Endothelial cell of umbilical vein (primary cell): ENCODE measurements at regions not wholly inside any gene's neighbourhood (a gene's known extent, or its start where the extent isn't known, plus 50 kb on each side); places are given as distances from the start of the nearest gene placed in this dataset.

Experiments
- BruUV-seq: library from RNA; stranded (reverse); fragments of 400-500 nt; replicated peaks from 2 replicates; lab custom pipeline; 2021; lab: Mats Ljungman, UMichigan
- CTCF ChIA-PET: fragments of 300-600, 350-600 bp; sonication (Branson Sonifier 250); formaldehyde crosslinking; loops from one replicate; lab custom pipeline; 2021; ENCODE audit warnings: antibody characterized with exemption, inconsistent platforms; lab: Charles Lee
- POLR2A ChIA-PET: fragments of 300-600, 350-600 bp; sonication (Branson Sonifier 250); formaldehyde crosslinking; loops from one replicate; lab custom pipeline; 2021; ENCODE audit warnings: antibody characterized with exemption, inconsistent platforms; lab: Charles Lee
- DNase-seq: peaks from one replicate; pipeline ENCODE4 v3.0.0-alpha.2; 2011; ENCODE audit warnings: low read depth, low spot score
- FAIRE-seq: peaks from 2 replicates; lab custom pipeline; 2011; peaks lifted over from hg19 to GRCh38; lab: Jason Lieb, UNC
- H2AFZ ChIP-seq: 2 replicates; pipeline ENCODE4 v1.6.0; 2012; ENCODE audit warnings: low read depth, low read length, control low read depth, inconsistent platforms
- H3K27ac ChIP-seq: 2 replicates; pipeline ENCODE4 v1.5.1; 2011; ENCODE audit warnings: low read depth, mild to moderate bottlenecking, control low read depth, low read length, moderate library complexity; ENCODE audit not compliant: insufficient read depth
- H3K27me3 ChIP-seq, 2 experiments: 2 replicates each; pipeline versions ENCODE4 v1.6.0 to v1.6.1; 2011; ENCODE audit warnings: low read length in 2 of 2, mixed read lengths in 1 of 2; ENCODE audit not compliant: control insufficient read depth in 2 of 2, insufficient read depth in 2 of 2
- H3K36me3 ChIP-seq, 2 experiments: 2 replicates in 1 of 2; 3 replicates in 1 of 2; pipeline ENCODE4 v1.5.1; 2011; ENCODE audit warnings: low read length in 2 of 2, mild to moderate bottlenecking in 1 of 2, moderate library complexity in 1 of 2; ENCODE audit not compliant: control insufficient read depth in 2 of 2, insufficient read depth in 2 of 2; ENCODE audit errors: extremely low read depth in 1 of 2
- H3K4me1 ChIP-seq: 3 replicates; pipeline ENCODE4 v1.5.1; 2011; ENCODE audit warnings: mild to moderate bottlenecking, low read length; ENCODE audit not compliant: control insufficient read depth, insufficient read depth; ENCODE audit errors: extremely low read depth
- H3K4me2 ChIP-seq: 2 replicates; pipeline ENCODE4 v1.6.1; 2011; ENCODE audit warnings: low read length, control low read depth, mixed read lengths; ENCODE audit not compliant: insufficient read depth
- H3K4me3 ChIP-seq, 3 experiments: fragments of 200-600 bp in 1 of 3; sonication (generic), shearing (Covaris generic) in 1 of 3; replicated peaks in 1 of 3; 2 replicates each; pipeline ENCODE4 v1.5.1; 2011 to 2016; ENCODE audit warnings: control low read depth in 3 of 3, low read length in 3 of 3, mild to moderate bottlenecking in 2 of 3, inconsistent platforms in 1 of 3, low read depth in 1 of 3, moderate library complexity in 1 of 3; ENCODE audit not compliant: insufficient read depth in 1 of 3
- H3K79me2 ChIP-seq: 2 replicates; pipeline ENCODE4 v1.6.0; 2012; ENCODE audit warnings: low read length, inconsistent platforms; ENCODE audit not compliant: control insufficient read depth, insufficient read depth
- H3K9ac ChIP-seq: replicated peaks from 2 replicates; pipeline ENCODE3; 2011; ENCODE audit warnings: low read length, control low read depth; ENCODE audit not compliant: insufficient read depth; ENCODE audit errors: extremely low read depth
- H3K9me1 ChIP-seq: replicated peaks from 3 replicates; pipeline ENCODE4 v1.6.0; 2011; ENCODE audit warnings: mild to moderate bottlenecking, low read length; ENCODE audit not compliant: control insufficient read depth, insufficient read depth; ENCODE audit errors: extremely low read depth
- H3K9me3 ChIP-seq: replicated peaks from 2 replicates; pipeline ENCODE4 v1.5.1; 2012; ENCODE audit warnings: low read length, inconsistent platforms; ENCODE audit not compliant: control insufficient read depth, insufficient read depth
- H4K20me1 ChIP-seq: replicated peaks from 2 replicates; pipeline ENCODE3; 2011; ENCODE audit warnings: mild to moderate bottlenecking, low read length; ENCODE audit not compliant: control insufficient read depth, insufficient read depth; ENCODE audit errors: extremely low read depth
- EZH2 ChIP-seq: IDR thresholded peaks from 2 replicates; pipeline ENCODE4 v1.6.1; 2012; ENCODE audit warnings: borderline replicate concordance, low read depth, mild to moderate bottlenecking, moderate library complexity, low read length, inconsistent platforms; ENCODE audit not compliant: severe bottlenecking
- FOS ChIP-seq: IDR thresholded peaks from 2 replicates; pipeline ENCODE4 v1.6.1; 2011; ENCODE audit warnings: mild to moderate bottlenecking, low read length, moderate library complexity, borderline replicate concordance; ENCODE audit not compliant: insufficient read depth
- GATA2 ChIP-seq: IDR thresholded peaks from 2 replicates; pipeline ENCODE4 v1.7.0; 2011; ENCODE audit warnings: low read depth, mild to moderate bottlenecking, moderate library complexity, mixed read lengths, low read length; ENCODE audit not compliant: insufficient read length, insufficient read depth
- JUN ChIP-seq: IDR thresholded peaks from 2 replicates; pipeline ENCODE4 v1.6.1; 2011; ENCODE audit warnings: borderline replicate concordance, low read depth; ENCODE audit not compliant: insufficient read length, insufficient read depth
- MYC ChIP-seq: IDR thresholded peaks from one replicate; pipeline ENCODE4 v1.6.1; 2011; ENCODE audit warnings: mild to moderate bottlenecking, low read depth, low read length
- POLR2A ChIP-seq: IDR thresholded peaks from 2 replicates; pipeline ENCODE4 v1.6.1; 2012; ENCODE audit warnings: low read depth, mild to moderate bottlenecking, control low read depth, low read length
- POLR2AphosphoS5 ChIP-seq: IDR thresholded peaks from 2 replicates; pipeline ENCODE4 v1.6.1; 2012; ENCODE audit warnings: low read depth, mild to moderate bottlenecking, control low read depth, low read length, moderate library complexity; ENCODE audit not compliant: insufficient read depth
- dilution Hi-C: fragments of 300-500 bp; cut with MboI; formaldehyde crosslinking; loops from one replicate; pipeline ENCODE4 v1.15.0; 2019; ENCODE audit warnings: low sequenced_read_pairs; ENCODE audit not compliant: extremely low pct_ligation_motif_present
- intact Hi-C: fragments of 100-400 bp; cut with micrococcal nuclease; formaldehyde crosslinking; loops from one replicate; pipeline ENCODE4 v1.10.0; 2022
- TF ChIP-seq, protein P1 (sequence below): IDR thresholded peaks from 2 replicates; pipeline ENCODE4 v1.6.1; 2011; ENCODE audit not compliant: insufficient read depth, insufficient read length
- TF ChIP-seq, protein P2 (sequence below), 2 donors: IDR thresholded peaks; 1 replicate in 1 of 2; 2 replicates in 1 of 2; pipeline ENCODE4 v1.5.1; 2011; ENCODE audit warnings: low read length in 2 of 2, mild to moderate bottlenecking in 2 of 2, moderate library complexity in 2 of 2, control low read depth in 1 of 2, inconsistent platforms in 1 of 2, low read depth in 1 of 2; ENCODE audit not compliant: insufficient read depth in 1 of 2; ENCODE audit errors: extremely low read depth in 1 of 2

DNA sequence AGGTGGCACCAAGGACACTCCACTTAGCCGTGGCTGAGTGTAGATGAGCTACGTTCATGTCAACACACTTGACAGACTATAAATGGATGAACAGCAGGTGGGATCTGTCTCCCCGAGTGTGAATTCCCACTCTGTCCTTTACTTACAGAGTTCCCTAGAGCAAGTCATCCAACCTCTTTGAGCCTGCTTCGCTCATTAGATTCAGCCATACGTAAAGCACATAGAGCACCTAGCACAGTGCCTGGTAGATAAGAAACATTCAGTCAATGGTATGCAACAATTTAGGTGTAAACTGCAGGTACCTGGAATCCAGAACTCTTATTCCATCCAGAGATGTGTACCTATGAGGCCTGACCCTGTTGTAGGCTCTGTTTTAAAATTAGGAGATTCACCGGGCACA, 227.8 kb upstream of the C16orf82 start:
- H3K9me1 ChIP-seq: no peaks in the 10 kb centered on the region
- H3K4me1 ChIP-seq: no peaks in the 10 kb centered on the region
- no peak overlapping the region for H3K4me2 ChIP-seq
- ChIA-PET POLR2A (no interaction called here), CTCF (no interaction called here)
- no peak overlapping the region for H3K4me3 ChIP-seq
- H3K27me3 ChIP-seq: no peaks in the 10 kb centered on the region
- FAIRE-seq (no peak), DNase-seq (no peak)
- H3K79me2 ChIP-seq: no peaks in the 10 kb centered on the region
- BruUV-seq: no TSS peak
- no peak overlapping the region for H3K9ac ChIP-seq
- no peak overlapping the region for H3K27ac ChIP-seq
- H4K20me1 ChIP-seq: no peaks in the 10 kb centered on the region
- peaks cover 2% of the 10 kb centered on the region for H3K9me3 ChIP-seq
- intact Hi-C loops: no loop called here
- dilution Hi-C loops: no loop called here
- H3K36me3 ChIP-seq: no peaks in the 10 kb centered on the region
- no peak for TF ChIP-seq JUN
- no peak for TF ChIP-seq MYC
- no peak for TF ChIP-seq POLR2AphosphoS5
- no peak for TF ChIP-seq EZH2
- TF ChIP-seq, protein P1, sequence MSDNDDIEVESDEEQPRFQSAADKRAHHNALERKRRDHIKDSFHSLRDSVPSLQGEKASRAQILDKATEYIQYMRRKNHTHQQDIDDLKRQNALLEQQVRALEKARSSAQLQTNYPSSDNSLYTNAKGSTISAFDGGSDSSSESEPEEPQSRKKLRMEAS: no peak
- TF ChIP-seq GATA2: no peak
- no peak for TF ChIP-seq FOS
- TF ChIP-seq POLR2A: no peak
- TF ChIP-seq, protein P2, sequence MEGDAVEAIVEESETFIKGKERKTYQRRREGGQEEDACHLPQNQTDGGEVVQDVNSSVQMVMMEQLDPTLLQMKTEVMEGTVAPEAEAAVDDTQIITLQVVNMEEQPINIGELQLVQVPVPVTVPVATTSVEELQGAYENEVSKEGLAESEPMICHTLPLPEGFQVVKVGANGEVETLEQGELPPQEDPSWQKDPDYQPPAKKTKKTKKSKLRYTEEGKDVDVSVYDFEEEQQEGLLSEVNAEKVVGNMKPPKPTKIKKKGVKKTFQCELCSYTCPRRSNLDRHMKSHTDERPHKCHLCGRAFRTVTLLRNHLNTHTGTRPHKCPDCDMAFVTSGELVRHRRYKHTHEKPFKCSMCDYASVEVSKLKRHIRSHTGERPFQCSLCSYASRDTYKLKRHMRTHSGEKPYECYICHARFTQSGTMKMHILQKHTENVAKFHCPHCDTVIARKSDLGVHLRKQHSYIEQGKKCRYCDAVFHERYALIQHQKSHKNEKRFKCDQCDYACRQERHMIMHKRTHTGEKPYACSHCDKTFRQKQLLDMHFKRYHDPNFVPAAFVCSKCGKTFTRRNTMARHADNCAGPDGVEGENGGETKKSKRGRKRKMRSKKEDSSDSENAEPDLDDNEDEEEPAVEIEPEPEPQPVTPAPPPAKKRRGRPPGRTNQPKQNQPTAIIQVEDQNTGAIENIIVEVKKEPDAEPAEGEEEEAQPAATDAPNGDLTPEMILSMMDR (IDR thresholded peaks at IDR 0.05; ENCODE audit: extremely low read depth in 1 of 2, insufficient read depth in 1 of 2, low read depth in 1 of 2, low read length in 2 of 2): no peak
- no peak overlapping the region for H2AFZ ChIP-seq
